OCI-LY1 (cell line): ENCODE measurements at regions not wholly inside any gene's neighbourhood (a gene's known extent, or its start where the extent isn't known, plus 50 kb on each side); places are given as distances from the start of the nearest gene placed in this dataset.

ENCODE experiments used
- H2AFZ ChIP-seq: fragments of 200-600 bp; sonication (generic), shearing (Covaris generic); 2 replicates; pipeline ENCODE4 v1.6.0; 2014; ENCODE audit warnings: antibody characterized with exemption, mild to moderate bottlenecking, low read length
- H3F3A ChIP-seq: fragments of 200-600 bp; sonication (generic), shearing (Covaris generic); 2 replicates; pipeline ENCODE4 v1.6.0; 2014; ENCODE audit warnings: mild to moderate bottlenecking, antibody characterized with exemption, low read length, moderate library complexity; ENCODE audit not compliant: insufficient read depth
- H3K27ac ChIP-seq: fragments of 200-600 bp; sonication (generic); 2 replicates; pipeline ENCODE4 v1.5.1; 2014; ENCODE audit warnings: low read length, mixed run types, mild to moderate bottlenecking, low read depth; ENCODE audit not compliant: poor library complexity, severe bottlenecking
- H3K27me3 ChIP-seq: fragments of 200-600 bp; sonication (generic); 2 replicates; pipeline ENCODE4 v1.6.0; 2014; ENCODE audit warnings: antibody characterized with exemption, mild to moderate bottlenecking, low read length, moderate library complexity; ENCODE audit not compliant: insufficient read depth
- H3K36me3 ChIP-seq: fragments of 200-600 bp; sonication (generic); 2 replicates; pipeline ENCODE4 v1.6.1; 2014; ENCODE audit warnings: mild to moderate bottlenecking, antibody characterized with exemption, low read length, moderate library complexity, mixed read lengths; ENCODE audit not compliant: insufficient read depth
- H3K4me1 ChIP-seq: fragments of 200-600 bp; sonication (generic); 2 replicates; pipeline ENCODE4 v1.5.1; 2014; ENCODE audit warnings: mild to moderate bottlenecking, low read length, moderate library complexity; ENCODE audit not compliant: insufficient read depth, severe bottlenecking
- H3K4me2 ChIP-seq: fragments of 200-600 bp; sonication (generic), shearing (Covaris generic); 2 replicates; pipeline ENCODE4 v1.6.1; 2014; ENCODE audit warnings: low read length
- H3K4me3 ChIP-seq: fragments of 200-600 bp; sonication (generic); 2 replicates; pipeline ENCODE4 v1.5.1; 2014; ENCODE audit warnings: low read length, low read depth, mild to moderate bottlenecking, mixed read lengths; ENCODE audit not compliant: poor library complexity, severe bottlenecking
- H3K79me2 ChIP-seq: fragments of 200-600 bp; shearing (Covaris generic); 2 replicates; pipeline ENCODE4 v1.6.1; 2016; ENCODE audit warnings: mixed run types, low read length, mixed read lengths; ENCODE audit not compliant: insufficient read depth
- H3K9ac ChIP-seq: fragments of 200-600 bp; sonication (generic), shearing (Covaris generic); 2 replicates; pipeline ENCODE4 v1.6.1; 2014; ENCODE audit warnings: mild to moderate bottlenecking, low read length, mixed read lengths
- H3K9me2 ChIP-seq: fragments of 200-600 bp; sonication (generic), shearing (Covaris generic); 2 replicates; pipeline ENCODE4 v1.6.1; 2014; ENCODE audit warnings: low read depth, mild to moderate bottlenecking, low read length, mixed read lengths
- H3K9me3 ChIP-seq: fragments of 200-600 bp; shearing (Covaris generic); 2 replicates; pipeline ENCODE4 v1.6.1; 2014; ENCODE audit warnings: low read length, mixed read lengths
- H4K20me1 ChIP-seq: fragments of 200-600 bp; sonication (generic), shearing (Covaris generic); 2 replicates; pipeline ENCODE4 v1.6.0; 2016; ENCODE audit warnings: mild to moderate bottlenecking, low read length; ENCODE audit not compliant: insufficient read depth
- CTCF ChIP-seq: fragments of 200-600 bp; sonication (generic), shearing (Covaris generic); IDR thresholded peaks from 2 replicates; pipeline ENCODE4 v1.5.1; 2017; ENCODE audit warnings: mild to moderate bottlenecking, antibody characterized with exemption, low read length, moderate library complexity, mixed read lengths
- EZH2 ChIP-seq: fragments of 200-600 bp; sonication (generic), shearing (Covaris generic); IDR thresholded peaks from 2 replicates; pipeline ENCODE4 v1.8.0; 2017; ENCODE audit warnings: borderline replicate concordance, mixed run types, mild to moderate bottlenecking, antibody characterized with exemption, low read length, moderate library complexity, mixed read lengths

- H2AFZ ChIP-seq: no peak overlapping the region
- H3K79me2 ChIP-seq: no peaks in the 10 kb centered on the region
- H3K9me2 ChIP-seq: no peaks in the 10 kb centered on the region
- H3K27ac ChIP-seq: no peak overlapping the region
- H3K4me1 ChIP-seq: no peaks in the 10 kb centered on the region
- no peaks in the 10 kb centered on the region for H4K20me1 ChIP-seq
- H3K9ac ChIP-seq: no peak overlapping the region
- TF ChIP-seq CTCF: no peak
- TF ChIP-seq EZH2: no peak
- H3K36me3 ChIP-seq: no peaks in the 10 kb centered on the region
- H3K4me3 ChIP-seq: no peak overlapping the region
- no peak overlapping the region for H3K4me2 ChIP-seq
- no peaks in the 10 kb centered on the region for H3K27me3 ChIP-seq
- H3K9me3 ChIP-seq: no peaks in the 10 kb centered on the region
- no peaks in the 10 kb centered on the region for H3F3A ChIP-seq
These were observed 514.4 kb upstream of the SEMA6A start for GRCh38 chr5:117089001-117089400.

GRCh38 chr5:117088176-117088575, 513.6 kb upstream of the SEMA6A start:
- no peaks in the 10 kb centered on the region for H4K20me1 ChIP-seq
- no peaks in the 10 kb centered on the region for H3K79me2 ChIP-seq
- H3K4me1 ChIP-seq: no peaks in the 10 kb centered on the region
- no peak overlapping the region for H3K4me2 ChIP-seq
- no peak overlapping the region for H3K4me3 ChIP-seq
- no peak overlapping the region for H3K9ac ChIP-seq
- no peaks in the 10 kb centered on the region for H3K27me3 ChIP-seq
- H2AFZ ChIP-seq: no peak overlapping the region
- no peak overlapping the region for H3K27ac ChIP-seq
- no peaks in the 10 kb centered on the region for H3K36me3 ChIP-seq
- no peaks in the 10 kb centered on the region for H3K9me3 ChIP-seq
- no peaks in the 10 kb centered on the region for H3F3A ChIP-seq
- H3K9me2 ChIP-seq: no peaks in the 10 kb centered on the region
- TF ChIP-seq EZH2: no peak
- no peak for TF ChIP-seq CTCF

- no peak overlapping the region for H3K4me3 ChIP-seq
- H3K27ac ChIP-seq: no peak overlapping the region
- H3F3A ChIP-seq: no peaks in the 10 kb centered on the region
- no peak overlapping the region for H3K9ac ChIP-seq
- H3K9me3 ChIP-seq: no peaks in the 10 kb centered on the region
- no peaks in the 10 kb centered on the region for H3K27me3 ChIP-seq
- H3K4me2 ChIP-seq: no peak overlapping the region
- no peaks in the 10 kb centered on the region for H3K79me2 ChIP-seq
- H4K20me1 ChIP-seq: no peaks in the 10 kb centered on the region
- TF ChIP-seq CTCF (no peak), EZH2 (no peak)
- H3K36me3 ChIP-seq: no peaks in the 10 kb centered on the region
- no peak overlapping the region for H2AFZ ChIP-seq
- no peaks in the 10 kb centered on the region for H3K4me1 ChIP-seq
- H3K9me2 ChIP-seq: no peaks in the 10 kb centered on the region
These were observed 509.4 kb upstream of the SEMA6A start for GRCh38 chr5:117084067-117084466.
